Natural killer cell (primary cell): ENCODE measurements at regions not wholly inside any gene's neighbourhood (a gene's known extent, or its start where the extent isn't known, plus 50 kb on each side); places are given as distances from the start of the nearest gene placed in this dataset.

Experiments used
- ATAC-seq, 3 donors: fragments of 150-1000 bp in 2 of 3; fragments of 200-7000 bp in 1 of 3; cut with Tn5 transposase; 1 replicate in 1 of 3; 2 replicates in 2 of 3; pipeline ENCODE4 v1.10.0; 2021; ENCODE audit warnings: mild to moderate bottlenecking in 2 of 3, moderate library complexity in 2 of 3
- DNase-seq, 2 donors: peaks; one replicate each; pipeline versions ENCODE4 v3.0.0 to v3.0.0-alpha.2; 2013 to 2021; ENCODE audit warnings: mixed read lengths in 1 of 2
- H3K27ac ChIP-seq: one replicate; pipeline ENCODE4 v1.5.1; 2013; ENCODE audit warnings: mild to moderate bottlenecking, low read length
- H3K27me3 ChIP-seq: one replicate; pipeline ENCODE4 v1.6.1; 2013; ENCODE audit warnings: low read length; ENCODE audit not compliant: control insufficient read depth, insufficient read depth
- H3K36me3 ChIP-seq: one replicate; pipeline ENCODE4 v1.6.1; 2013; ENCODE audit warnings: low read length; ENCODE audit not compliant: control insufficient read depth, insufficient read depth
- H3K4me1 ChIP-seq: one replicate; pipeline ENCODE4 v1.6.1; 2013; ENCODE audit warnings: low read length; ENCODE audit not compliant: control insufficient read depth, insufficient read depth
- H3K4me3 ChIP-seq: one replicate; pipeline ENCODE4 v1.5.1; 2013; ENCODE audit warnings: low read length
- H3K9me3 ChIP-seq: one replicate; pipeline ENCODE4 v1.6.1; 2013; ENCODE audit warnings: low read length; ENCODE audit not compliant: control insufficient read depth, insufficient read depth
- H3K27ac Mint-ChIP-seq, 2 donors: one replicate each; pipeline ENCODE4 v1.8.0; 2022; ENCODE audit warnings: mild to moderate bottlenecking in 2 of 2, mixed read lengths in 2 of 2, moderate library complexity in 1 of 2
- H3K27me3 Mint-ChIP-seq, 2 donors: one replicate each; pipeline ENCODE4 v1.8.0; 2022; ENCODE audit warnings: low read depth in 2 of 2, mixed read lengths in 2 of 2
- H3K36me3 Mint-ChIP-seq: one replicate; pipeline ENCODE4 v1.8.0; 2022; ENCODE audit warnings: mixed read lengths
- H3K4me1 Mint-ChIP-seq, 2 donors: one replicate each; pipeline ENCODE4 v1.8.0; 2022; ENCODE audit warnings: mixed read lengths in 2 of 2
- H3K4me3 Mint-ChIP-seq: one replicate; pipeline ENCODE4 v1.8.0; 2022; ENCODE audit warnings: mild to moderate bottlenecking, moderate library complexity, mixed read lengths
- H3K9me3 Mint-ChIP-seq, 2 donors: one replicate each; pipeline ENCODE4 v1.8.0; 2022; ENCODE audit warnings: mixed read lengths in 2 of 2
- CTCF ChIP-seq: fragments of 200-600 bp; IDR thresholded peaks from one replicate; pipeline ENCODE4 v1.8.0; 2022; ENCODE audit warnings: antibody characterized with exemption
- WGBS: methylation state at CpG from one replicate; pipeline ENCODE4 v1.1.7; 2013; ENCODE audit warnings: missing lambda C conversion rate; ENCODE audit not compliant: insufficient coverage; 5-methylcytosine and 5-hydroxymethylcytosine counted together
- intact Hi-C: fragments of 100-400 bp; cut with micrococcal nuclease; formaldehyde crosslinking; loops from one replicate; pipeline ENCODE4 v1.14.2; 2022

DNA sequence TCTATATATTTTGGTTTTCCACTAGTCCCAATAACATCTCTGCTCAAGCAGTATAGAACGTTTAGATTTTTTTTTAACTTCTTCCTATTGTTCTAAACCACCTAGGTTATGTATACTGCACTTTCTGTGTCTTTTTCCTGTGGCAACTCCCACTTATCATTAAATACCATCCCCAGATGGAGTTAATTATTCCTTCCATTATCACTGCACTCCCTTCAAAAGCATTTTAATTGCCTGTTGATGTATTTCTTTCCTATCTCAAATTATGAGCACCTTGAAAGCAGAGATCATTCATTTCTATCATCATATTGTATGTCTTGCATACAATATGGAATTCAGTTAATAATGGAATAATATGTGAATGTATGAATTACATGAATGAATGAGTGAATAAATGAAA is 148.0 kb downstream of the HGF start:
- H3K4me1 Mint-ChIP-seq: no peaks in the 10 kb centered on the region
- H3K27ac ChIP-seq: no peak overlapping the region
- no peak for DNase-seq
- peaks cover 9% of the 10 kb centered on the region in 2 donors for H3K9me3 Mint-ChIP-seq
- 64% methylated on average over 1 of the region's 1 CpG for WGBS
- no peaks in the 10 kb centered on the region for H3K27me3 Mint-ChIP-seq
- H3K9me3 ChIP-seq: no peaks in the 10 kb centered on the region
- no peak for TF ChIP-seq CTCF
- H3K27ac Mint-ChIP-seq: no peak overlapping the region
- H3K27me3 ChIP-seq: no peaks in the 10 kb centered on the region
- no peaks in the 10 kb centered on the region for H3K4me1 ChIP-seq
- intact Hi-C loops: no loop called here
- H3K36me3 Mint-ChIP-seq: no peaks in the 10 kb centered on the region
- H3K4me3 Mint-ChIP-seq: no peak overlapping the region
- H3K4me3 ChIP-seq: no peak overlapping the region
- no peak for ATAC-seq
- no peaks in the 10 kb centered on the region for H3K36me3 ChIP-seq

DNA sequence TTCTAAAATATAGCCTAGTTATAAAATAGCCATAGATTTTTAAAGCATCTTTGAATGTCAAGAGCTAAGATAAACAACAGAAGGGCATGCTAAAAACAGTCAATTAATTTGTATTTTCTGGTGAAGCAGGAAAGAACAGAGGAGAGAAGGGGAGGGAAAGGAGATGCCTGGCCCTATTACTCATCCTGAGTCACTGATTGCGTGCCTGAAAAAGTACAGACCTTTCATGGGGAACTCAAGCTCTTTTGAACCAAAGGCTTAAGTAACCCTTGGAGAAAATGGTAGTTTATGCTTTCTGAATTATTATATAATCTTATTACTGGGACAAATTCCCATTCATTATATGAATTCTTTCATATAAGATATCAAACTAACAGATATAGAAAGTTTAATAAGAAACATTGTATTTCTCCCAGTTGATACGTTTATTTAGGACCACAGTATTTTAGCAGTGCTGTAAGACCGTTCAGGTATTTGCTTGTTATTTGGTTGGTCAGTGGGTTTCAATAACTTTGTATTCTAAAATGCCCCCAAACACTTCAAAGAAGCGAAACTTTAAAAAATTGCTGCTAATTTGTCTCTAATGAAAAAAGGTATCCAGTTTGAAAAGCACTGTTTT is 151.3 kb downstream of the HGF start:
- Mint-ChIP-seq H3K4me3 (no peak overlapping the region), H3K27ac (no peak overlapping the region), H3K27me3 (no peaks in the 10 kb centered on the region), H3K4me1 (no peaks in the 10 kb centered on the region), H3K9me3 (peaks cover 12% of the 10 kb centered on the region in 2 donors), H3K36me3 (no peaks in the 10 kb centered on the region)
- H3K4me1 ChIP-seq: no peaks in the 10 kb centered on the region
- TF ChIP-seq CTCF: no peak
- WGBS: 100% methylated on average over 3 of the region's 4 CpGs
- H3K27me3 ChIP-seq: no peaks in the 10 kb centered on the region
- H3K27ac ChIP-seq: no peak overlapping the region
- H3K9me3 ChIP-seq: no peaks in the 10 kb centered on the region
- DNase-seq (no peak), ATAC-seq (no peak)
- no peaks in the 10 kb centered on the region for H3K36me3 ChIP-seq
- H3K4me3 ChIP-seq: no peak overlapping the region
- intact Hi-C loops: no loop called here

DNA sequence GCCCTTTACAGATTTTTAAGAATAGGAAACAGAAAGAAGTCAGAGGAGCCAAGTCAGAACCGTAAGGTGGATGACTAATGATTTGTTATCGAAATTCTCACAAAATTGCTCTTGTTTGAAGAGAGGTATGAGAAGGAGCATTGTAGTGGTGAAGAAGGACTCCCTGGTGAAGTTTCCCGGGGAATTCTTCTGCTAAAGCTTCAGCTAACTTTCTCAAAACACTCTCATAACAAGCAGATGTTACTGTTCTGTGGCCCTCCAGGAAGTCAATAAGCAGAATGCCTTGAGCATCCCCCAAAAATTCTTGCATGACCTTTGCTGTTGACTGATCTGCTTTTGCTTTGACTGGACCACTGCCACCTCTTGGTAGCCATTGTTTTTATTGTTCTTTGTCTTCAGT is 152.9 kb downstream of the HGF start:
- H3K27me3 ChIP-seq: no peaks in the 10 kb centered on the region
- no peak overlapping the region for H3K4me3 Mint-ChIP-seq
- H3K36me3 ChIP-seq: no peaks in the 10 kb centered on the region
- H3K27ac ChIP-seq: no peak overlapping the region
- no peak overlapping the region for H3K4me3 ChIP-seq
- no peaks in the 10 kb centered on the region for H3K4me1 ChIP-seq
- H3K9me3 Mint-ChIP-seq: peaks cover 8 to 12% of the 10 kb centered on the region in 2 donors
- no peak for TF ChIP-seq CTCF
- no peaks in the 10 kb centered on the region for H3K36me3 Mint-ChIP-seq
- H3K27ac Mint-ChIP-seq: no peak overlapping the region
- H3K9me3 ChIP-seq: no peaks in the 10 kb centered on the region
- DNase-seq: no peak
- 82% methylated on average over 3 of the region's 3 CpGs for WGBS
- H3K4me1 Mint-ChIP-seq: no peaks in the 10 kb centered on the region
- no peaks in the 10 kb centered on the region for H3K27me3 Mint-ChIP-seq
- intact Hi-C loops: no loop called here
- no peak for ATAC-seq

DNA sequence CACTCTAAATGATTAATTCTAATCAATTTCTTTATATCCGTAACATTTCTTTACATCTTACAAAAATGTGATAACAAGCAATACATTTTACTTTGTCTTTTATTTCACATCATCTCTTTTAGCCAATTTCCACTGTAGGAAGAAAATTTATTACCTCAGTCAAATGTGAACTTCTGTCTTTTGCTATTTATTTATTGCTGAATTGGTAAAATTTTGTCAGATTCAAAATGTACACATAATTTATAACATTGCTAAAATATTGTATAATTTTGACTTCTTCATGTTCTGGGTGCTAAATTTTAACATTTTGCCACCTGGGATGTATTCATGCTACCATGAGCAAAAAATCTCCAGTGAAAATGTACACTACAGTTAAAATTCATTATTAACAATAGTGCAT is 158.0 kb downstream of the HGF start:
- no CpG with 5 or more reads among the region's 1 CpG for WGBS
- H3K4me3 Mint-ChIP-seq: no peak overlapping the region
- peaks cover 11 to 18% of the 10 kb centered on the region in 2 donors for H3K9me3 Mint-ChIP-seq
- H3K4me3 ChIP-seq: no peak overlapping the region
- no peaks in the 10 kb centered on the region for H3K36me3 Mint-ChIP-seq
- TF ChIP-seq CTCF: no peak
- H3K27ac Mint-ChIP-seq: no peak overlapping the region
- H3K4me1 Mint-ChIP-seq: no peaks in the 10 kb centered on the region
- no peaks in the 10 kb centered on the region for H3K9me3 ChIP-seq
- no peaks in the 10 kb centered on the region for H3K27me3 ChIP-seq
- intact Hi-C loops: no loop called here
- no peak for DNase-seq
- no peaks in the 10 kb centered on the region for H3K36me3 ChIP-seq
- no peaks in the 10 kb centered on the region for H3K27me3 Mint-ChIP-seq
- no peak overlapping the region for H3K27ac ChIP-seq
- no peaks in the 10 kb centered on the region for H3K4me1 ChIP-seq
- no peak for ATAC-seq
